Inflammatory macrophage treated with lipopolysaccharide for 4 hours (primary cell): ENCODE measurements at regions not wholly inside any gene's neighbourhood (a gene's known extent, or its start where the extent isn't known, plus 50 kb on each side); places are given as distances from the start of the nearest gene placed in this dataset.

Experiments
- DNase-seq: peaks from one replicate; pipeline ENCODE4 v3.0.0-alpha.2; 2020

- no peak for DNase-seq
Observed at GRCh38 chr1:78369546-78369945, 121.2 kb upstream of the PTGFR start.

GRCh38 chr1:78370356-78370755, 120.4 kb upstream of the PTGFR start:
- no peak for DNase-seq

- no peak for DNase-seq
Observed at GRCh38 chr1:78370779-78371482, 119.8 kb upstream of the PTGFR start.

DNA sequence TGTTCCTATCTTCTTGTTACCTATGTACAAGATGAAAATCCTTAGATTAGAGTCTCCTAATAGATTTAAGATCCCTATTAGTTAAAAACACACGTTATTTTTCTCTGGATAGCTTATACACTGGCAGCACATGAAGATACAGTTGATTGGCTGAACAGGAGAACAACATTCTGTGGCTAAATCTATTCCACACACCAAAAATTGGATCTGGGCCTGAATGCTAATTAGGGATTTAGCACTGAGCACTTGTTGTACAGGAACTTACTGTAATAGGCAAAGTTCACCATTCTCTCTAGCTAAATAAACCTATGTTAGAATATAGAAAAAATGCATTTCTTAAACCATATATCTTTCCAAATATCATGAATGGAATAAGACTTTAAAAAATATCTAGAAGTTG, 117.1 kb upstream of the PTGFR start:
- DNase-seq = no peak

DNA sequence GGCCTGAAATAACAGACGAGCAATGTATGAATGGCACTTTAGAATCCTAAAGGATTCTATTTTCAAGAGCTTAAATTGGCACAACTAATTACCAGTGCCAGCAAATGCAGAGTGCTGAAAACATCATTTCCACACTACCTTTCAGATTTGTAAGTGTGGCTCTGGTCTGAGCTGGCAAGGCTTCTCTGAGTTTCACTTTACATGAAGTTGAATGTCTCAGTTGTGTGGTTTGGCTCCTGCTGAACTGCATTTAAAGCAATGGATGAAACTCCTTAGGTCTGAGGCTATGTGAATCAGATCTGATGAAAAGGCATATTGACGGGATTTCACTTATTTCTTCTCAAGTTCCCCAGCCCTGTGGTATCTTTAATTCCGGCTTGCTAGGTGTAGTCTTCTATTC, 114.8 kb upstream of the PTGFR start:
- no peak for DNase-seq

GRCh38 chr1:78377356-78377928, 113.3 kb upstream of the PTGFR start:
- no peak for DNase-seq

DNA sequence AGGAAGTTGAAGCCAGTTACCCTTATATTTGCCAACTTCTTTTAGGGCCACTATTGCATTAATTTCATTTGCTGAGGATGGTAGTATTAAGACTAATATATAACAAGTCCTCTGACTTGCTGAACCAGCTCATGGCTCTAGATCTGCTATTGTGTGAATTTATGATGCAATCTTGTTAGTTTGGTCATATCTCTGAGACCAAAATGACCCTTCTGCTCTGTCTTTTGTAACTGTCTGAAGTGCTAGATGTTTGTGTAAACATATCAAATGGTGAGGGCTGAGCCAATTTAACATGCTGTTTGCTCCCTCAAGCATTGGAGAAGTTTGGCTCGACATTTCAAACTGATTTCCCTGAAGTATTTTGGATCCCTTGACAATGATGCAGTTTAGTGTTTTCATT, 106.9 kb upstream of the PTGFR start:
- DNase-seq = no peak

DNA sequence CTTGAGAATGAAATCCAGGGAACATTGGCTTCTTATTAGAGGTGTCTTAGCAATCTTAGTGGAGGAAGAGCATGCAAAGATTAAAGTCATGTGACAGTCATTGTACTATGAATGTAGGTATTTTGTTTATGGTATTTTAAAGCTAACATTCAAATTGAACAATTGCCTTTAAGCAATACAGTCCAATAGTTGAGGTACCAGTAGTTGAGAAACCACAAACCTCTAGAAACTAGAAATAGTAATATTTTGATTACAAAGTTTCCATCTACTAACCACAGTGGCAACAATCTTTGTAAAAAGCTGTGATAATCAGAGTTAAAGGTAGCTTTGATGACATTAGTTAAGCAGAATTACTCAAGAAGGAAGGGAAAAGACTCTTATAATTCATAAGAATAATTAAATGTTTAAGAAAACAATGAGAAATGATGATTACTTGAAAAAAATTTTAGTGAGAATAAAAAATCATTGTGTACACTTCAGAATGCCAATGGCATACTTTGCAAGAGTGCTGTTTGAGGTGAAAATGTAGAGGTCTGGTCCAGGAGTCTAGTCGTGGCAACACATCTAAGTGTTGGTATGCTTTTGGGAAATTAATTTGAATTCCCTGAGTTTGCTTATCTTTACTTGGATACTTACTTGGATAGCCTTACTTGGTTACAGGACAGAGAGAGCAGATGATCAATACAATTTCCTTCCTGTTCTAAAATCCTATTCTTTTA, 104.9 kb upstream of the PTGFR start:
- no peak for DNase-seq

- no peak for DNase-seq
Observed at GRCh38 chr1:78387201-78387600, 103.6 kb upstream of the PTGFR start.

GRCh38 chr1:78387871-78388270, 102.9 kb upstream of the PTGFR start:
- no peak for DNase-seq

DNA sequence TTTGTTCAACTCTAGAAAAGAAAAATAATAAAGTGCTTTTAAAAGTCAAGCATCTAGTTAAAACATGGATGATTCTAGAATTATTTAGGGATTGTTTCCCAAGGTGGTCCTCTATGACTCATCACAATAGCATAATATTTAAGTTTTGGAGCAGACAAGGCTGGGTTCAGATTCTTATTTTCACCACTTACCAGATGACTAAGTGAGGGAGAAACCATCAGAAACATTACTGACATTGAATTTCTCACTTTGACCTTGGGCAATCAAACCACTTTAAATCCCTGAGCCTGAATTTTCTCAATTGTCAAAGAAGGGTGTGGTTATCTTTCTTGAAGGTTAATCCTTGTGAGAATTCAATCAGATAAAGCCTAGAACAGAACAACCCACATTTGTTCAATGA, 102.5 kb upstream of the PTGFR start:
- no peak for DNase-seq

- DNase-seq = no peak
Observed at GRCh38 chr1:78401148-78401547, 89.6 kb upstream of the PTGFR start.

- no peak for DNase-seq
Observed at GRCh38 chr1:78408192-78408591, 82.6 kb upstream of the PTGFR start.

DNA sequence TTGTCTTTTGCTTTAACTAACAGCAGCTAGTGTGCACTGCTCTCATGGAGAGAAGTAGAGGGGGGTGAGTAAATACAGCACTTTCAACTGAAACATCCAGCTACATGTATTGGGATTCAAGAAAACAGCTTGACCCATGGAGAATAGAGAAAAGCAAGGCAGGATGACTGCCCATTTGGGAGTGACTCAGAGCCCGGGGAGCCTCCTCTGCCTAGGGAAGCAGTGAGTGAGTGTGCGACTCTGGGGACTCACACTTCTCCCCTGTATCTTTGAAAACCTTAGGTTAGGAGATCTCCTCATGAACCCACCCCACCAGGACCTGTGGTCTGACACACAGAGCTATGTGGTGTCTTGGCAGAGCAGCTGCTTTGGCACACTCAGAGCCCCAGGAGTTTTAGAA, 82.0 kb upstream of the PTGFR start:
- no peak for DNase-seq

- no peak for DNase-seq
Observed at GRCh38 chr1:78410643-78411042, 80.1 kb upstream of the PTGFR start.

DNA sequence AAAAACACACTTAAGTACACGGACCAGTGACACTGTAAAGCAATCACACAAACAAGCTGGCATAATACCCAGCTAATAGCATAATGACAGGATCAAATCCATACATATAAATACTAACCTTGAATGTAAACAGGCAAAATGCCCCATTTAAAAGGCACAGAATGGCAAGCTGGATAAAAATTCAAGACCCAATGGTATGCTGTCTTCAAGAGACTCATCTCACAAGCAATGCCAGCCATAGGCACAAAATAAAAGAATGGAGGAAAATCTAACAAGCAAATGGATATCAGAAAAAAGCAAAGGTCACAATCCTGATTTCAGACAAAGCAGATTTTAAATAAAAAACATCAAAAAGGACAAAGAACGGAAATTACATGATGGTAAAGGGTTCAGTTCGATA, 79.1 kb upstream of the PTGFR start:
- no peak for DNase-seq

- no peak for DNase-seq
Observed at GRCh38 chr1:78415165-78415564, 75.6 kb upstream of the PTGFR start.

GRCh38 chr1:78419309-78419708, 71.5 kb upstream of the PTGFR start:
- no peak for DNase-seq

DNA sequence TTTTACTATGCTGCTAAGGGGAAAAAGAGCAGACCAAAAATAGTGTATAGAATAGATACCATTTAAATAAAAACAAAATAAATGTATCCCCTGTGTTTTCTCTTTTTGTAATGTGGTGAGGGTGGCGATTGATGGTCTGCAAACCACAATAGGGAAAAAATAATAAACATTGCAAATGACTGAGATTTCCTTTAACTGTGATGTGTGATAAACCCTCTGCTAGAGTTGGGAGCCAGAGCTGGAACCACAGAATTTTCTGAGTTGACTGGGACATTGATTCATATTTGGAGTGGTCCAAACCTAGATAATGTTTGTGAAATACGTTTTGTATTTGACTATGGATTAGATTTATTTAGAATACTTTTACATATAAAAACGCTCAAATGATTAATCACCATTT, 70.6 kb upstream of the PTGFR start:
- DNase-seq = no peak

- no peak for DNase-seq
Observed at GRCh38 chr1:78420688-78421087, 70.1 kb upstream of the PTGFR start.

GRCh38 chr1:78424720-78425119, 66.1 kb upstream of the PTGFR start:
- DNase-seq = no peak

- DNase-seq = no peak
Observed at GRCh38 chr1:78426408-78426807, 64.4 kb upstream of the PTGFR start.

- no peak for DNase-seq
Observed at GRCh38 chr1:78427506-78427905, 63.3 kb upstream of the PTGFR start.

GRCh38 chr1:78432016-78432415, 58.8 kb upstream of the PTGFR start:
- no peak for DNase-seq

DNA sequence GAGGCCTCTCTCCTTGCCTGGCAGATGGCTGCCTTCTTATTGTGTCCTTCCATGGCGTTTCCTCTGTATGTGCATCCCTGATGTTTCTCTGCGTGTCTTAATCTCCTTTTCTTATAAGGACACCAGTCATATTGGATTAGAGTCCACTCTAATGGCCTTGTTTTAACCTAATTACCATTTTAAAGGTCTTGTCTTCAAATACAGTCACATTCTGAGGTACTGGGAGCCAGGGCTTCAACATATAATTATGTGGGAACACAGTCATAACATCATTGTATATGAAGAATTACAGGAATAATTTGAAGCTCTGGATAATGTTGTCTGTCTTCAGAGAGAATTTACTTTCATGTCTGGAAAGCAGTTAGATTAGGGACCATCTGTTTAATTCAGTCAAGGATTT, 56.4 kb upstream of the PTGFR start:
- no peak for DNase-seq
